Pancreas (tissue), 10 donors: ENCODE measurements at regions not wholly inside any gene's neighbourhood (a gene's known extent, or its start where the extent isn't known, plus 50 kb on each side); places are given as distances from the start of the nearest gene placed in this dataset.

Experiments
- ATAC-seq, 4 donors: fragments of 200-7000 bp; cut with Tn5 transposase; one replicate each; pipeline versions ENCODE4 v1.8.0 to v1.9.1; 2020; ENCODE audit warnings: mild to moderate bottlenecking in 4 of 4, moderate library complexity in 4 of 4
- DNase-seq, 6 donors: peaks; one replicate each; pipeline ENCODE4 v3.0.0-alpha.2; 2020
- FAIRE-seq: peaks from 2 replicates; lab custom pipeline; 2012; peaks lifted over from hg19 to GRCh38; lab: Jason Lieb, UNC
- H3K27ac ChIP-seq, 4 donors: fragments of 200-600 bp; sonication (generic); 1 replicate in 3 of 4; 2 replicates in 1 of 4; pipeline versions ENCODE4 v1.5.0 to v1.8.0; 2020
- H3K27me3 ChIP-seq, 4 donors: fragments of 200-600 bp; one replicate each; pipeline ENCODE4 v1.8.0; 2021
- H3K36me3 ChIP-seq, 3 donors: fragments of 200-600 bp; sonication (generic) in 1 of 3; one replicate each; pipeline versions ENCODE4 v1.5.0 to v1.8.0; 2020 to 2021
- H3K4me1 ChIP-seq, 3 donors: fragments of 200-600 bp; one replicate each; pipeline ENCODE4 v1.8.0; 2021
- H3K4me3 ChIP-seq, 4 donors: fragments of 200-600 bp; sonication (generic) in 2 of 4; one replicate each; pipeline versions ENCODE4 v1.5.0 to v1.8.0; 2020 to 2021
- H3K9me3 ChIP-seq, 4 donors: fragments of 200-600 bp; one replicate each; pipeline ENCODE4 v1.8.0; 2021
- CTCF ChIP-seq, 4 donors: fragments of 200-600 bp; sonication (generic) in 3 of 4; IDR thresholded peaks; one replicate each; pipeline versions ENCODE4 v1.5.0 to v1.8.0; 2021; ENCODE audit warnings: antibody characterized with exemption in 4 of 4
- WGBS, 2 donors: extraction: QIAGEN DNeasy Blood & Tissue Kit; methylation state at CpG; one replicate each; pipeline ENCODE4 v1.1.7; 2013; 5-methylcytosine and 5-hydroxymethylcytosine counted together
- intact Hi-C, 3 donors: fragments of 100-400 bp; cut with DNase I; formaldehyde crosslinking; loops; one replicate each; pipeline versions ENCODE4 v1.11.1 to v1.14.2; 2022
- donor health status: healthy with polysubstance abuse.
- donor health status: DM: no; HTN: no; CAD: no; lungs with moderate emphysema.
- donor health status: DM: no; HTN: no; CAD: no.
- donor health status: control.
- donor health status: control.
- donor health status: Bipolar disorder and iron deficiency.
- donor health status: DM: yes; HTN: yes; CAD: no.
- donor health status: DM: no; HTN: no; CAD: no.
- donor health status: DM: no; HTN: no; CAD: no.
- donor health status: DM: yes; HTN: yes; CAD: no.

DNA sequence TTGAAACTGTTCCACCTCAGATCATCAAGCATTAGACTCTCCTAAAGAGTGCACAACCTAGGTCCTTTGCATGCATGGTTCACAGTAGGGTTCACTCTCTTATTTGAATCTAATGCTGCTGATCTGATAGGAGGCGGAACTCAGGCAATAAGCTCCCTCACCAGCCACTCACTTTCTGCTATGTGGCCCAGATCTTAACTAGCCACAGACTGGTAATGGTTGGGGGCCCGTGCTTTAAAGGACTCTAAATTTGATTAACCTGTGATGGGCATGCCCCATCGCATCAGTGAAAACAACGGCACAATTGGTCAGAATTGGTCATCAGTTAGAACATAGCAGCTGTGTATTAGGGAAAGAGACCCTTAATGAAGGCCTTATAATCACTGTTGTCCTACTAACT is 753.7 kb upstream of the SORCS1 start:
- Histone ChIP-seq H3K9me3 (no peaks in the 10 kb centered on the region), H3K4me1 (no peaks in the 10 kb centered on the region), H3K4me3 (no peak overlapping the region), H3K36me3 (no peaks in the 10 kb centered on the region), H3K27me3 (peaks cover 0 to 6% (median 2%) of the 10 kb centered on the region in 4 donors), H3K27ac (no peak overlapping the region)
- intact Hi-C loops = no loop called here
- DNase-seq (no peak), FAIRE-seq (no peak), ATAC-seq (no peak)
- 71 to 81% methylated on average over 4 of the region's 4 CpGs for WGBS, 2 donors
- TF ChIP-seq CTCF (IDR thresholded peaks at IDR 0.05) = no peak

DNA sequence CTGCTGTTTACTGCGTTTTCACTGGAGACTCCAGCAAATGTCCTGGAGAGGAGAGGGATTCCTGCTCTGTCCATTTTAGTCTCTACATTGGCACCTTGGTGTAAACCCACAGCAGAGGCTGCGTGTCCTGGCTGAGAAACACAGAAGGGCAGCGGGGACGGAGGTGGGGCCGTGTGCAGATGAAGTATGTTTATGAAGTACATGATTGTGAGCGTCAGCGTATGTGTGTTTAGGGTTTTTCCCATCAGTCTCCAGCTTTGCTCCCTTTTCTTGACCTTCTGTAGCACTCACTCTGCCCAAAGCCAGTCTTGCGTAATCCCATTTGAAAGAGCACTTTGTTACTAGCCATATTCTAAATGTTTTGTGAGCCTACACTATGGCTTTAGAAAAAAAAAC is 750.7 kb upstream of the SORCS1 start:
- DNase-seq (peak in 3 of 6 donors; percentile 4 to 52 (median 12)), ATAC-seq (peak; percentile 42 to 75 (median 54)), FAIRE-seq (no peak)
- WGBS, 2 donors = 3 to 4% methylated on average over 8 of the region's 8 CpGs
- no peaks in the 10 kb centered on the region for H3K36me3 ChIP-seq
- peak overlapping the region; percentile 9 to 47 (median 32) for H3K4me3 ChIP-seq
- H3K27me3 ChIP-seq = peaks cover 0 to 6% (median 2%) of the 10 kb centered on the region in 4 donors
- no peak for TF ChIP-seq CTCF (IDR thresholded peaks at IDR 0.05)
- peak overlapping the region; percentile 26 to 80 (median 63) for H3K27ac ChIP-seq
- no peaks in the 10 kb centered on the region for H3K4me1 ChIP-seq
- no peaks in the 10 kb centered on the region for H3K9me3 ChIP-seq
- intact Hi-C loops = no loop called here

DNA sequence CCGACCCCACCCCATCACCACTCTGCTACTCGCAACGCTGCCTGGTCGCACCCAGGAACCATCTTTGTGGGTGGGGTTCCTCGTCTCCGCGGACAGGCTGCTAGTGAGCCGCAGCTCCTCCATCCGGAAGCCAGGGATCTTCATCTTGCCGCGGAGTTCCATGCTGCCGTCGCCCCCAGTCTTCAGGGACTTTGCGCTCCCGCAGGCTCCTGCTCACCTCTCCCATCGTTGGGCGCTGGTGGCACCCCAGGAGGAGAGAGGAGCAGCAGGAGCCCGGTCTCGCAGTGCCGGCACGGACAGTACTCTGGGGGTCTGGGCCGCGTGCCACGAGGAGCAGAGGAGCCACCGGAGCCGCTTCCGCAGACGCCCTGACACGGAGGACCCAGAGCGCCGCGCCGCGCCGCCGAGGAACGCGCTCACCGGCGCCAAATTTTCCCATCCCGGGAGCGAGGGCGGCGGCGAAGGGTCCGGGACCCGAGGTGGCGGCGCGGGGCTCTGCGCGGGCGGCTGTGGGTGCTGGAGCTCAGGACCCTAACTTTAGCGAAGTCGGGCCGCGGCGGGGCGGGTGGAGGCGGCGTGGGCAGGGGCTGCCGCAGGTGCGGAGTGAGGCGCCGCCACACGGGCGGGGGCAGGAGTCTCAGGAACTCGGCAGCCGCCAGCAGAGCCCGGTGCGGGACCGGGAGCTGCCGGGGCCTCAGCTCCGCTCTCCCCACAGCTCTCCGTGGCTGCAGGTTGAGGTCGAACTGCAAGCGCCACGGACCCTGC is 750.1 kb upstream of the SORCS1 start:
- Histone ChIP-seq H3K4me1 (no peaks in the 10 kb centered on the region), H3K36me3 (no peaks in the 10 kb centered on the region), H3K27ac (peak overlapping the region; percentile 26 to 80 (median 63)), H3K4me3 (peak overlapping the region; percentile 9 to 47 (median 32)), H3K27me3 (peaks cover 0 to 6% (median 2%) of the 10 kb centered on the region in 4 donors), H3K9me3 (no peaks in the 10 kb centered on the region)
- WGBS, 2 donors = 1% methylated on average over 66 to 78 of the region's 78 CpGs
- TF ChIP-seq CTCF (IDR thresholded peaks at IDR 0.05) = no peak
- ATAC-seq = peak; percentile 73 to 83 (median 82)
- DNase-seq = peak in 4 of 6 donors; percentile 18 to 75 (median 50)
- FAIRE-seq = no peak
- intact Hi-C loops = no loop called here

GRCh38 chr10:107913317-107914294 is 749.1 kb upstream of the SORCS1 start:
- FAIRE-seq (no peak), DNase-seq (no peak), ATAC-seq (peak in 1 of 4 donors; percentile 8)
- peak overlapping the region in 3 of 4 donors; percentile 31 to 47 (median 34) for H3K4me3 ChIP-seq
- intact Hi-C loops = no loop called here
- TF ChIP-seq CTCF (IDR thresholded peaks at IDR 0.05) = no peak
- H3K9me3 ChIP-seq = no peaks in the 10 kb centered on the region
- H3K36me3 ChIP-seq = no peaks in the 10 kb centered on the region
- 6 to 8% methylated on average over 6 of the region's 6 CpGs for WGBS, 2 donors
- peaks cover 0 to 6% (median 2%) of the 10 kb centered on the region in 4 donors for H3K27me3 ChIP-seq
- H3K27ac ChIP-seq = peak overlapping the region in 2 of 4 donors; percentile 78 to 80
- no peaks in the 10 kb centered on the region for H3K4me1 ChIP-seq
